ENCODE measurements at regions not wholly inside any gene's neighbourhood (a gene's known extent, or its start where the extent isn't known, plus 50 kb on each side); places are given as distances from the start of the nearest gene placed in this dataset.

GRCh38 chr2:419687-420317 lies 131.9 kb upstream of the ALKAL2 start:
- no peak overlapping the region for H3K4me3 ChIP-seq (ENCODE audit: low read length in 3 of 3)
- no peak for TF ChIP-seq CTCF (IDR thresholded peaks at IDR 0.05; ENCODE audit: borderline replicate concordance, extremely low read depth, insufficient read depth)
- no peaks in the 10 kb centered on the region for H3K36me3 ChIP-seq (ENCODE audit: control insufficient read depth in 2 of 3, insufficient read depth in 3 of 3, low read length in 3 of 3)
- DNase-seq (no peak), FAIRE-seq (no peak)
- H3K9me3 ChIP-seq (ENCODE audit: control insufficient read depth in 2 of 3, insufficient read depth in 1 of 3, low read length in 3 of 3) = no peaks in the 10 kb centered on the region
- H3K27ac ChIP-seq (ENCODE audit: low read depth in 2 of 2, low read length in 2 of 2) = no peak overlapping the region
- intact Hi-C loops (cut with DNase I) = no loop called here
- no peaks in the 10 kb centered on the region for H3K27me3 ChIP-seq (ENCODE audit: control insufficient read depth, insufficient read depth, low read length)
- no peaks in the 10 kb centered on the region for H3K4me1 ChIP-seq (ENCODE audit: control insufficient read depth in 2 of 3, insufficient read depth in 2 of 3, low read depth in 1 of 3, low read length in 3 of 3)
- no peak overlapping the region for H3K9ac ChIP-seq (ENCODE audit: low read length in 3 of 3)

GRCh38 chr2:417662-418061 lies 129.8 kb upstream of the ALKAL2 start:
- no peak for FAIRE-seq
- no peak for TF ChIP-seq CTCF (IDR thresholded peaks at IDR 0.05; ENCODE audit: borderline replicate concordance, extremely low read depth, insufficient read depth)

GRCh38 chr2:417006-417405 lies 129.1 kb upstream of the ALKAL2 start:
- DNase-seq (no peak), FAIRE-seq (no peak)
- intact Hi-C loops (cut with DNase I) = no loop called here
- Histone ChIP-seq H3K4me1 (ENCODE audit: control insufficient read depth in 2 of 3, insufficient read depth in 2 of 3, low read depth in 1 of 3, low read length in 3 of 3) (no peaks in the 10 kb centered on the region), H3K27ac (ENCODE audit: low read depth in 2 of 2, low read length in 2 of 2) (no peak overlapping the region), H3K4me3 (ENCODE audit: low read length in 3 of 3) (no peak overlapping the region), H3K27me3 (ENCODE audit: control insufficient read depth, insufficient read depth, low read length) (no peaks in the 10 kb centered on the region), H3K9me3 (ENCODE audit: control insufficient read depth in 2 of 3, insufficient read depth in 1 of 3, low read length in 3 of 3) (peaks cover 0 to 3% (median under 1%) of the 10 kb centered on the region in 3 donors), H3K36me3 (ENCODE audit: control insufficient read depth in 2 of 3, insufficient read depth in 3 of 3, low read length in 3 of 3) (no peaks in the 10 kb centered on the region), H3K9ac (ENCODE audit: low read length in 3 of 3) (no peak overlapping the region)
- TF ChIP-seq CTCF (IDR thresholded peaks at IDR 0.05; ENCODE audit: borderline replicate concordance, extremely low read depth, insufficient read depth) = no peak

More at GRCh38 chr2:417662-418061, 129.8 kb upstream of the ALKAL2 start:
- Histone ChIP-seq H3K4me1 (ENCODE audit: control insufficient read depth in 2 of 3, insufficient read depth in 2 of 3, low read depth in 1 of 3, low read length in 3 of 3) (no peaks in the 10 kb centered on the region), H3K27me3 (ENCODE audit: control insufficient read depth, insufficient read depth, low read length) (no peaks in the 10 kb centered on the region), H3K9me3 (ENCODE audit: control insufficient read depth in 2 of 3, insufficient read depth in 1 of 3, low read length in 3 of 3) (no peaks in the 10 kb centered on the region), H3K4me3 (ENCODE audit: low read length in 3 of 3) (no peak overlapping the region), H3K27ac (ENCODE audit: low read depth in 2 of 2, low read length in 2 of 2) (no peak overlapping the region), H3K9ac (ENCODE audit: low read length in 3 of 3) (no peak overlapping the region), H3K36me3 (ENCODE audit: control insufficient read depth in 2 of 3, insufficient read depth in 3 of 3, low read length in 3 of 3) (no peaks in the 10 kb centered on the region)
- intact Hi-C loops (cut with DNase I) = no loop called here
- no peak for DNase-seq
